HG03175 (cell line): ENCODE measurements at regions not wholly inside any gene's neighbourhood (a gene's known extent, or its start where the extent isn't known, plus 50 kb on each side); places are given as distances from the start of the nearest gene placed in this dataset.

Experiments used
- ATAC-seq: cut with Tn5 transposase; IDR thresholded peaks from one replicate; pipeline ENCODE4 v1.9.1; 2021; ENCODE audit warnings: mild to moderate bottlenecking, moderate library complexity; ENCODE audit not compliant: unreplicated experiment

- ATAC-seq, result no peak
These were observed 268.0 kb downstream of the ZEB1 start for GRCh38 chr10:31586723-31587638.

- ATAC-seq, result no peak
These were observed 265.9 kb downstream of the ZEB1 start for GRCh38 chr10:31584876-31585275.

- no peak for ATAC-seq
These were observed 265.1 kb downstream of the ZEB1 start for GRCh38 chr10:31584098-31584631.

GRCh38 chr10:31583293-31583692, 264.3 kb downstream of the ZEB1 start:
- ATAC-seq, result no peak

GRCh38 chr10:31582365-31583052, 263.5 kb downstream of the ZEB1 start:
- no peak for ATAC-seq

GRCh38 chr10:31581741-31582323, 262.8 kb downstream of the ZEB1 start:
- no peak for ATAC-seq

- ATAC-seq, result no peak
These were observed 261.6 kb downstream of the ZEB1 start for GRCh38 chr10:31580646-31581045.
